GM12873 (cell line): ENCODE measurements at regions not wholly inside any gene's neighbourhood (a gene's known extent, or its start where the extent isn't known, plus 50 kb on each side); places are given as distances from the start of the nearest gene placed in this dataset.

Source experiments
- CTCF ChIP-seq: IDR thresholded peaks from 2 replicates; pipeline ENCODE4 v1.5.1; 2012; ENCODE audit warnings: low read depth, mild to moderate bottlenecking, moderate library complexity, low read length, control low read depth; ENCODE audit not compliant: insufficient read depth; ENCODE audit errors: missing control alignments

- no peak for TF ChIP-seq CTCF
Measured at GRCh38 chr2:49278141-49278540, 123.8 kb upstream of the FSHR start.

- no peak for TF ChIP-seq CTCF
Measured at GRCh38 chr2:49271060-49271606, 116.8 kb upstream of the FSHR start.

- no peak for TF ChIP-seq CTCF
Measured at GRCh38 chr2:49270091-49270490, 115.8 kb upstream of the FSHR start.

- TF ChIP-seq CTCF = no peak
Measured at GRCh38 chr2:49265471-49265870, 111.2 kb upstream of the FSHR start.

- TF ChIP-seq CTCF = no peak
Measured at GRCh38 chr2:49262801-49263560, 108.7 kb upstream of the FSHR start.

- TF ChIP-seq CTCF = no peak
Measured at GRCh38 chr2:49261781-49262180, 107.5 kb upstream of the FSHR start.

- no peak for TF ChIP-seq CTCF
Measured at GRCh38 chr2:49260979-49261538, 106.7 kb upstream of the FSHR start.
